K562 (cell line): ENCODE measurements at regions not wholly inside any gene's neighbourhood (a gene's known extent, or its start where the extent isn't known, plus 50 kb on each side); places are given as distances from the start of the nearest gene placed in this dataset.

Source experiments
- ATAC-seq: fragments of 200-7000 bp; cut with Tn5 transposase; 3 replicates; pipeline ENCODE4 v1.9.1; 2020; ENCODE audit warnings: moderate library complexity
- BruUV-seq: library from RNA; stranded (reverse); fragments of 400-500 nt; replicated peaks from 2 replicates; lab custom pipeline; 2021; lab: Mats Ljungman, UMichigan
- CTCF ChIA-PET: fragments of 300-600 bp; formaldehyde crosslinking; extraction: SDS; loops from one replicate; lab custom pipeline; 2021; ENCODE audit warnings: low intra/inter-chr PET ratio; lab: Yijun Ruan, JAX
- POLR2A ChIA-PET: fragments of 300-600, 350-650 bp; sonication (Branson Sonifier 250); formaldehyde crosslinking; extraction: SDS; loops from one replicate; lab custom pipeline; 2021; ENCODE audit warnings: antibody characterized with exemption, inconsistent platforms; lab: Yijun Ruan, JAX
- DNase-seq, 4 experiments: peaks; one replicate each; pipeline versions ENCODE4 v3.0.0 to v3.0.0-alpha.2; 2011 to 2018; ENCODE audit warnings: low spot score in 3 of 4, mixed read lengths in 3 of 4; ENCODE audit errors: extremely low read depth in 1 of 4
- FAIRE-seq: peaks from 2 replicates; lab custom pipeline; 2011; peaks lifted over from hg19 to GRCh38; lab: Jason Lieb, UNC
- H2AFZ ChIP-seq: 2 replicates; pipeline ENCODE4 v1.6.0; 2011; ENCODE audit warnings: low read depth, low read length, control low read depth, inconsistent platforms
- H3K27ac ChIP-seq: fragments of 200-600 bp; 3 replicates; pipeline ENCODE4 v1.8.0; 2011; ENCODE audit warnings: low read depth, mild to moderate bottlenecking, control low read depth, inconsistent platforms, low read length, moderate library complexity, mixed read lengths; ENCODE audit errors: extremely low read depth
- H3K27me3 ChIP-seq, 2 experiments: fragments of 300-600 bp in 1 of 2; 2 replicates in 1 of 2; 3 replicates in 1 of 2; pipeline versions ENCODE4 v1.6.0 to v1.8.0; 2011; ENCODE audit warnings: inconsistent platforms in 2 of 2, low read length in 2 of 2, mild to moderate bottlenecking in 1 of 2, mixed read lengths in 1 of 2, moderate library complexity in 1 of 2; ENCODE audit not compliant: control insufficient read depth in 2 of 2, insufficient read depth in 2 of 2
- H3K36me3 ChIP-seq: fragments of 300-600 bp; 3 replicates; pipeline ENCODE4 v1.8.0; 2011; ENCODE audit warnings: mild to moderate bottlenecking, low read length, inconsistent platforms; ENCODE audit not compliant: control insufficient read depth, insufficient read depth
- H3K4me1 ChIP-seq, 2 experiments: fragments of 200-600 bp in 1 of 2; replicated peaks in 1 of 2; 2 replicates in 1 of 2; 3 replicates in 1 of 2; pipeline versions ENCODE4 v1.5.1 to v1.8.0; 2011; ENCODE audit warnings: inconsistent platforms in 2 of 2, low read length in 2 of 2, mild to moderate bottlenecking in 1 of 2, mixed read lengths in 1 of 2, moderate library complexity in 1 of 2; ENCODE audit not compliant: control insufficient read depth in 2 of 2, insufficient read depth in 2 of 2
- H3K4me2 ChIP-seq: 2 replicates; pipeline ENCODE4 v1.6.1; 2011; ENCODE audit warnings: low read length, control low read depth, inconsistent platforms, mixed read lengths; ENCODE audit not compliant: insufficient read depth
- H3K4me3 ChIP-seq: fragments of 200-600 bp; sonication (generic), shearing (Covaris generic); 2 replicates; pipeline ENCODE4 v1.5.1; 2016; ENCODE audit warnings: control low read depth, inconsistent platforms
- H3K79me2 ChIP-seq: fragments of 200-600 bp; 3 replicates; pipeline ENCODE4 v1.8.0; 2011; ENCODE audit warnings: low read length, inconsistent platforms; ENCODE audit not compliant: control insufficient read depth, insufficient read depth
- H3K9ac ChIP-seq, 2 experiments: 2 replicates each; pipeline versions ENCODE4 v1.6.0 to v1.6.1; 2011; ENCODE audit warnings: low read depth in 2 of 2, low read length in 2 of 2, control low read depth in 1 of 2, inconsistent platforms in 1 of 2, mild to moderate bottlenecking in 1 of 2, mixed read lengths in 1 of 2; ENCODE audit not compliant: insufficient read depth in 1 of 2
- H3K9me1 ChIP-seq: one replicate; pipeline ENCODE4 v1.6.0; 2011; ENCODE audit warnings: inconsistent platforms, mild to moderate bottlenecking, low read length, moderate library complexity; ENCODE audit not compliant: control insufficient read depth, insufficient read depth
- H3K9me3 ChIP-seq: replicated peaks from 2 replicates; pipeline ENCODE4 v1.5.1; 2011; ENCODE audit warnings: low read depth, low read length, inconsistent platforms; ENCODE audit not compliant: control insufficient read depth, insufficient read depth
- H4K20me1 ChIP-seq: replicated peaks from 2 replicates; pipeline ENCODE4 v1.6.1; 2011; ENCODE audit warnings: low read length, inconsistent platforms, mixed read lengths; ENCODE audit not compliant: control insufficient read depth, insufficient read depth
- BACH1 ChIP-seq: fragments of 200-800 bp; sonication (Bioruptor generic); IDR thresholded peaks from 2 replicates; pipeline ENCODE4 v1.6.1; 2016; ENCODE audit warnings: missing genetic modification characterization, missing compliant biosample characterization
- BRCA1 ChIP-seq, 2 experiments: fragments of 450-650 bp in 1 of 2; sonication (generic) in 1 of 2; formaldehyde crosslinking in 1 of 2; IDR thresholded peaks; 2 replicates each; pipeline versions ENCODE4 v1.5.0 to v1.6.1; 2017 to 2020; ENCODE audit warnings: mild to moderate bottlenecking in 1 of 2, missing genetic modification reagents in 1 of 2
- CBFA2T3 ChIP-seq: fragments of 450-650 bp; IDR thresholded peaks from 2 replicates; pipeline ENCODE4 v1.6.1; 2017
- CEBPB ChIP-seq: fragments of 450-650 bp; IDR thresholded peaks from 2 replicates; pipeline ENCODE4 v1.6.1; 2016; ENCODE audit warnings: missing genetic modification characterization, missing compliant biosample characterization
- CTCF ChIP-seq, 3 experiments: IDR thresholded peaks in 2 of 3; conservative IDR thresholded peaks in 1 of 3; 2 replicates each; pipeline ENCODE4 v1.5.1; 2011 to 2012; ENCODE audit warnings: low read length in 3 of 3, mild to moderate bottlenecking in 3 of 3, control low read depth in 2 of 3, improper control_type of control experiment in 1 of 3, inconsistent platforms in 1 of 3, low read depth in 1 of 3, mixed read lengths in 1 of 3, moderate library complexity in 1 of 3; ENCODE audit not compliant: insufficient read depth in 2 of 3
- GATAD2B ChIP-seq: fragments of 450-650 bp; IDR thresholded peaks from 2 replicates; pipeline ENCODE4 v1.6.1; 2017; ENCODE audit warnings: mild to moderate bottlenecking, borderline replicate concordance
- HOMEZ ChIP-seq: fragments of 250-450 bp; sonication (Bioruptor Pico); IDR thresholded peaks from 2 replicates; pipeline ENCODE4 v1.4.0; 2020; ENCODE audit warnings: mild to moderate bottlenecking, moderate library complexity
- KAT8 ChIP-seq: fragments of 450-650 bp; IDR thresholded peaks from 2 replicates; pipeline ENCODE4 v1.6.1; 2016; ENCODE audit warnings: low read depth, mild to moderate bottlenecking
- MEF2D ChIP-seq: conservative IDR thresholded peaks from 2 replicates; pipeline ENCODE4 v1.6.1; 2016; ENCODE audit warnings: low read depth, missing genetic modification characterization, missing compliant biosample characterization
- NFE2L1 ChIP-seq: fragments of 450-650 bp; IDR thresholded peaks from 2 replicates; pipeline ENCODE4 v1.6.1; 2016; ENCODE audit warnings: missing genetic modification characterization, low read depth, mild to moderate bottlenecking, missing compliant biosample characterization, moderate library complexity, borderline replicate concordance
- NKRF ChIP-seq: fragments of 450-650 bp; IDR thresholded peaks from 2 replicates; pipeline ENCODE4 v1.6.1; 2016; ENCODE audit warnings: borderline replicate concordance
- PYGO2 ChIP-seq: fragments of 450-650 bp; IDR thresholded peaks from 2 replicates; pipeline ENCODE4 v1.6.1; 2016; ENCODE audit warnings: mild to moderate bottlenecking, missing genetic modification characterization, moderate library complexity, missing compliant biosample characterization
- THAP7 ChIP-seq: fragments of 250-450 bp; sonication (Bioruptor Pico); IDR thresholded peaks from 2 replicates; pipeline ENCODE4 v1.5.0; 2021
- ZBED1 ChIP-seq: IDR thresholded peaks from 2 replicates; pipeline ENCODE4 v1.6.1; 2014
- ZNF282 ChIP-seq: sonication (generic); formaldehyde crosslinking; IDR thresholded peaks from 2 replicates; pipeline ENCODE4 v1.8.1; 2023; ENCODE audit warnings: missing genetic modification reagents
- ZNF644 ChIP-seq: fragments of 200-800 bp; sonication (Bioruptor generic); IDR thresholded peaks from 2 replicates; pipeline ENCODE4 v1.6.1; 2016; ENCODE audit warnings: low read depth, missing genetic modification characterization, missing compliant biosample characterization
- in situ Hi-C: fragments of 300-500 bp; cut with MboI; formaldehyde crosslinking; loops from 4 replicates; pipeline ENCODE4 v1.15.0; 2018; ENCODE audit warnings: inconsistent platforms, mixed read lengths
- intact Hi-C: fragments of 100-400 bp; cut with micrococcal nuclease; formaldehyde crosslinking; loops from 2 replicates; pipeline ENCODE4 v1.14.2; 2022

GRCh38 chr5:118353970-118354369 lies 634.4 kb downstream of the DTWD2 start:
- ChIA-PET CTCF (no interaction called here), POLR2A (no interaction called here)
- intact Hi-C loops = no loop called here
- H3K4me2 ChIP-seq = no peak overlapping the region
- no peaks in the 10 kb centered on the region for H3K79me2 ChIP-seq
- DNase-seq (no peak), ATAC-seq (no peak), FAIRE-seq (no peak)
- H3K9me3 ChIP-seq = no peaks in the 10 kb centered on the region
- no peaks in the 10 kb centered on the region for H4K20me1 ChIP-seq
- no peaks in the 10 kb centered on the region for H3K9me1 ChIP-seq
- H3K36me3 ChIP-seq = no peaks in the 10 kb centered on the region
- no peak overlapping the region for H2AFZ ChIP-seq
- BruUV-seq = no TSS peak
- no peak overlapping the region for H3K27ac ChIP-seq
- no peaks in the 10 kb centered on the region for H3K27me3 ChIP-seq
- H3K4me3 ChIP-seq = no peak overlapping the region
- H3K4me1 ChIP-seq = no peaks in the 10 kb centered on the region
- in situ Hi-C loops = no loop called here
- H3K9ac ChIP-seq = no peak overlapping the region
- no peak for TF ChIP-seq ZNF644 (tag)
- no peak for TF ChIP-seq CEBPB (tag)
- TF ChIP-seq NFE2L1 (tag) = no peak
- no peak for TF ChIP-seq GATAD2B
- no peak for TF ChIP-seq BRCA1 (IDR thresholded peaks at IDR 0.05)
- no peak for TF ChIP-seq BRCA1 (CRISPR knock-in tag; IDR thresholded peaks at IDR 0.05)
- TF ChIP-seq BACH1 (tag) = no peak
- TF ChIP-seq HOMEZ = no peak
- TF ChIP-seq MEF2D (tag) = no peak
- no peak for TF ChIP-seq CTCF (IDR thresholded peaks at IDR 0.05 in 2 of 3, conservative IDR thresholded peaks at IDR 0.05 in 1 of 3; ENCODE audit: insufficient read depth in 2 of 3, low read depth in 1 of 3, low read length in 3 of 3)
- TF ChIP-seq CBFA2T3 = no peak
- TF ChIP-seq NKRF = no peak
- no peak for TF ChIP-seq ZNF282 (CRISPR knock-in tag)
- TF ChIP-seq ZBED1 = no peak
- TF ChIP-seq THAP7 (CRISPR knock-in tag) = no peak
- no peak for TF ChIP-seq PYGO2 (tag)
- TF ChIP-seq KAT8 = no peak
